ENCODE measurements at regions not wholly inside any gene's neighbourhood (a gene's known extent, or its start where the extent isn't known, plus 50 kb on each side); places are given as distances from the start of the nearest gene placed in this dataset.

DNA sequence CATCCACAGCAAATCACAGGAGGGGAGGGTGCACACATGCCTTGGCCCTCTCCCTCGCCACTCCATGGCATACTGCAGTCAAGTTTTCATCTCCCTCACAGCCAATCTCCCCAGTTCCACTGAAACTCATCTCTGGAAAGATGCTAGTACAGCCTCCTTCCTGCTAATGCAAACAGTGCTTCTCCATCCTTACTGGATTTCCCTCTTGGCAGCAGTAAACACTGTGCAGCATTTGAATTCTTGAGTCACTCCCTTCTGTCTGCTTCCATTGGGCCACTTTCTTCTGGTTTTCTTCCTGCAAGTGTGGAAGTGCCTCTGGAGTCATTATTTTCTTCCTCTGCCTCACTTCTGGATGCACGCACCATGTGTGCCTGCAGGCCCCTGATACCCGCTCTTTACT lies 460.3 kb downstream of the QKI start:
- Mint-ChIP-seq H3K9me3 (ENCODE audit: unreplicated experiment) (no peaks in the 10 kb centered on the region), H3K4me3 (ENCODE audit: unreplicated experiment) (no peak overlapping the region), H3K27ac (ENCODE audit: unreplicated experiment) (no peak overlapping the region), H3K4me1 (ENCODE audit: unreplicated experiment) (peaks cover 11% of the 10 kb centered on the region), H3K27me3 (ENCODE audit: unreplicated experiment) (peaks cover 2% of the 10 kb centered on the region), H3K36me3 (ENCODE audit: unreplicated experiment) (no peaks in the 10 kb centered on the region)
- TF ChIP-seq, protein P1, sequence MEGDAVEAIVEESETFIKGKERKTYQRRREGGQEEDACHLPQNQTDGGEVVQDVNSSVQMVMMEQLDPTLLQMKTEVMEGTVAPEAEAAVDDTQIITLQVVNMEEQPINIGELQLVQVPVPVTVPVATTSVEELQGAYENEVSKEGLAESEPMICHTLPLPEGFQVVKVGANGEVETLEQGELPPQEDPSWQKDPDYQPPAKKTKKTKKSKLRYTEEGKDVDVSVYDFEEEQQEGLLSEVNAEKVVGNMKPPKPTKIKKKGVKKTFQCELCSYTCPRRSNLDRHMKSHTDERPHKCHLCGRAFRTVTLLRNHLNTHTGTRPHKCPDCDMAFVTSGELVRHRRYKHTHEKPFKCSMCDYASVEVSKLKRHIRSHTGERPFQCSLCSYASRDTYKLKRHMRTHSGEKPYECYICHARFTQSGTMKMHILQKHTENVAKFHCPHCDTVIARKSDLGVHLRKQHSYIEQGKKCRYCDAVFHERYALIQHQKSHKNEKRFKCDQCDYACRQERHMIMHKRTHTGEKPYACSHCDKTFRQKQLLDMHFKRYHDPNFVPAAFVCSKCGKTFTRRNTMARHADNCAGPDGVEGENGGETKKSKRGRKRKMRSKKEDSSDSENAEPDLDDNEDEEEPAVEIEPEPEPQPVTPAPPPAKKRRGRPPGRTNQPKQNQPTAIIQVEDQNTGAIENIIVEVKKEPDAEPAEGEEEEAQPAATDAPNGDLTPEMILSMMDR (IDR thresholded peaks at IDR 0.05): no peak
- no peak for DNase-seq (ENCODE audit: extremely low spot score, unreplicated experiment)

DNA sequence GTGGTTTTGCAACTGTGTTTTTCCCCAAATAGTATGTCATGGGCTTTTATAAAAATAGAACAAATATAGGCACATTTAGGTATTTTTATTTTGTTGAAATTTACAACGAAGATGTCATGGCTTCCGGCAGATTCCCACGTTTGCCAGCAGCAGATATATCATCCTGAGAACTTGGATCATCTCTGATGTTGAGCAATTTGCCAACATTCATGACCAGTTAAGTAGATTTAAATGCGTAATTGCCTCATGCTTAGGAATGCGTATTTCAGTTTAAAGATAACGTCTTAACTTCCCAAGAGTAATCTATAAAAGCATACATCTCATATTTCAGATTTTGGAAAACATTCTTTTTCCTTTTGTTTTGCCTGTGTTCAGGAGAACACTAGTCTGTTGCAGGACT lies 457.8 kb downstream of the QKI start:
- Mint-ChIP-seq H3K4me3 (ENCODE audit: unreplicated experiment) (no peak overlapping the region), H3K27ac (ENCODE audit: unreplicated experiment) (peak overlapping the region; percentile 23)

GRCh38 chr6:163871616-163872015 lies 457.1 kb downstream of the QKI start:
- TF ChIP-seq, protein P1 (IDR thresholded peaks at IDR 0.05): no peak
- Mint-ChIP-seq H3K27ac (ENCODE audit: unreplicated experiment) (no peak overlapping the region), H3K4me3 (ENCODE audit: unreplicated experiment) (no peak overlapping the region), H3K4me1 (ENCODE audit: unreplicated experiment) (peaks cover 11% of the 10 kb centered on the region), H3K9me3 (ENCODE audit: unreplicated experiment) (no peaks in the 10 kb centered on the region), H3K36me3 (ENCODE audit: unreplicated experiment) (no peaks in the 10 kb centered on the region), H3K27me3 (ENCODE audit: unreplicated experiment) (no peaks in the 10 kb centered on the region)
- DNase-seq (ENCODE audit: extremely low spot score, unreplicated experiment): no peak

More for the DNA sequence above, 457.8 kb downstream of the QKI start:
- DNase-seq (ENCODE audit: extremely low spot score, unreplicated experiment): no peak
- TF ChIP-seq, protein P1 (IDR thresholded peaks at IDR 0.05): no peak
- H3K36me3 Mint-ChIP-seq (ENCODE audit: unreplicated experiment): no peaks in the 10 kb centered on the region
- H3K9me3 Mint-ChIP-seq (ENCODE audit: unreplicated experiment): no peaks in the 10 kb centered on the region
- peaks cover 11% of the 10 kb centered on the region for H3K4me1 Mint-ChIP-seq (ENCODE audit: unreplicated experiment)
- H3K27me3 Mint-ChIP-seq (ENCODE audit: unreplicated experiment): no peaks in the 10 kb centered on the region

DNA sequence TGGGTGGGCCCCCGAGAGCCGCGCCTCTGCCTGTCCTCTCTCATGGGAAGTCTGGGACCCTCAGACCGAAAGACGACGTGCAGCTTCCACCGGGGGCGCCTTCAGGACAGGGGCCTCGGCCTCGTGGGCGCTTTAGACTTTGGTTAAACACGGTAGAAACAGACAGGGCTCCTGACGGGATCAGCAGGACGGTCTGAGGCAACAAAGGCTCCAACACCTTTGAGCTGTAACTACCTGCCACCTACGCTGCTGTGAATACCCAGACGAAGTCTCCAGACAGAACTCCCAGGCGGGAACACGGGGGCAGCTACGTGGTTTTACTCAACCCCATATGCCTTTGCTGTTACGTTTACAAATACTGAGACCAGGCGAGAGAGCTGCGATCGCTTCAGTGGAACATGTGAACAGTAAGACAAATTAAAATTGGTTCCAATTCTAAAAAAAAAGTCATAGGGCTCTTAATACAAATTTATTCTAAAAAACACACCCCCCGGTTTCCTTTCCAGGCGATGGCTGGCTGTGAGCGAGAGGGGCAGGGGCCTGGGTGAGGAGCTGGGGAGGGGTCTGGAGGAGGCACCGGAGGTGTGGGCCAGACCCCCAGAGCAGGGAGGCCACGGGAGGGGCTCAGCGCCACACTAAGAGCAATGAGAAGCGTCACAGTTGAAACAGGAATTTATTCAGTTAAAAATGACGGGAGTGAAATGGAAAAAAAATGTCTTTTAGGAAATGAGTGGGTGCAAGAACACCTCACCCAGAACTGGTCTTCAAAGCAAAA lies 453.2 kb downstream of the QKI start:
- no peaks in the 10 kb centered on the region for H3K36me3 Mint-ChIP-seq (ENCODE audit: unreplicated experiment)
- no peak overlapping the region for H3K27ac Mint-ChIP-seq (ENCODE audit: unreplicated experiment)
- H3K9me3 Mint-ChIP-seq (ENCODE audit: unreplicated experiment): no peaks in the 10 kb centered on the region
- no peak for DNase-seq (ENCODE audit: extremely low spot score, unreplicated experiment)
- peaks cover 7% of the 10 kb centered on the region for H3K4me1 Mint-ChIP-seq (ENCODE audit: unreplicated experiment)
- TF ChIP-seq, protein P1 (IDR thresholded peaks at IDR 0.05): no peak
- no peak overlapping the region for H3K4me3 Mint-ChIP-seq (ENCODE audit: unreplicated experiment)
- no peaks in the 10 kb centered on the region for H3K27me3 Mint-ChIP-seq (ENCODE audit: unreplicated experiment)

- Mint-ChIP-seq H3K27ac (ENCODE audit: unreplicated experiment) (no peak overlapping the region), H3K4me1 (ENCODE audit: unreplicated experiment) (no peaks in the 10 kb centered on the region), H3K4me3 (ENCODE audit: unreplicated experiment) (no peak overlapping the region), H3K9me3 (ENCODE audit: unreplicated experiment) (no peaks in the 10 kb centered on the region), H3K27me3 (ENCODE audit: unreplicated experiment) (no peaks in the 10 kb centered on the region), H3K36me3 (ENCODE audit: unreplicated experiment) (no peaks in the 10 kb centered on the region)
- TF ChIP-seq, protein P1 (IDR thresholded peaks at IDR 0.05): no peak
- DNase-seq (ENCODE audit: extremely low spot score, unreplicated experiment): no peak
These were observed 451.7 kb downstream of the QKI start for GRCh38 chr6:163866192-163866591.
